ENCODE measurements at regions not wholly inside any gene's neighbourhood (a gene's known extent, or its start where the extent isn't known, plus 50 kb on each side); places are given as distances from the start of the nearest gene placed in this dataset.

DNA sequence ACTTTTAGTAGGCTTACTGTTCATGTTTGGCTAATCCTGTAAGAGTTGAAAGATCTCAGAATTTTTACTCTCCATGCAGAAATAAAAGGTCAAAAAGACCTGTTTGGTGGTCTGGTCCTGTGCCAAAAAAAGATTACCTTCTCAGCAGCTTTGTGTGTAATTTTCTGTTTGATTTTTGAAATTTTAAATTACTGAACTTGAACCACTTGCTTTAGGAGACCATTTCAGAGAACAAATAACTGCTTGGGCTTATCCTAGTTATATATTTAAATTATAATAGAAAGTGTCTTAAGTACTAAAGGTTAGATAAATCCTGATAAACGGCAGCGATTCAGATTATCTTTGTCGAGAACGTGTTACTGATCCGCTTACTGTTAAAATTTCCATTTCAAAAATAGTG lies 118.3 kb upstream of the GRIK2 start:
- TF ChIP-seq, protein P1, sequence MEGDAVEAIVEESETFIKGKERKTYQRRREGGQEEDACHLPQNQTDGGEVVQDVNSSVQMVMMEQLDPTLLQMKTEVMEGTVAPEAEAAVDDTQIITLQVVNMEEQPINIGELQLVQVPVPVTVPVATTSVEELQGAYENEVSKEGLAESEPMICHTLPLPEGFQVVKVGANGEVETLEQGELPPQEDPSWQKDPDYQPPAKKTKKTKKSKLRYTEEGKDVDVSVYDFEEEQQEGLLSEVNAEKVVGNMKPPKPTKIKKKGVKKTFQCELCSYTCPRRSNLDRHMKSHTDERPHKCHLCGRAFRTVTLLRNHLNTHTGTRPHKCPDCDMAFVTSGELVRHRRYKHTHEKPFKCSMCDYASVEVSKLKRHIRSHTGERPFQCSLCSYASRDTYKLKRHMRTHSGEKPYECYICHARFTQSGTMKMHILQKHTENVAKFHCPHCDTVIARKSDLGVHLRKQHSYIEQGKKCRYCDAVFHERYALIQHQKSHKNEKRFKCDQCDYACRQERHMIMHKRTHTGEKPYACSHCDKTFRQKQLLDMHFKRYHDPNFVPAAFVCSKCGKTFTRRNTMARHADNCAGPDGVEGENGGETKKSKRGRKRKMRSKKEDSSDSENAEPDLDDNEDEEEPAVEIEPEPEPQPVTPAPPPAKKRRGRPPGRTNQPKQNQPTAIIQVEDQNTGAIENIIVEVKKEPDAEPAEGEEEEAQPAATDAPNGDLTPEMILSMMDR (IDR thresholded peaks at IDR 0.05; ENCODE audit: insufficient read depth, low read length, poor library complexity, severe bottlenecking), result no peak
- no peak for TF ChIP-seq EZH2phosphoT487 (conservative IDR thresholded peaks at IDR 0.05; ENCODE audit: low read length)

Measured in SU-DHL-6 (cell line).